ENCODE measurements at regions not wholly inside any gene's neighbourhood (a gene's known extent, or its start where the extent isn't known, plus 50 kb on each side); places are given as distances from the start of the nearest gene placed in this dataset.

- Mint-ChIP-seq H3K4me3 (no peak overlapping the region), H3K27ac (no peak overlapping the region), H3K36me3 (no peaks in the 10 kb centered on the region), H3K4me1 (no peaks in the 10 kb centered on the region), H3K27me3 (ENCODE audit: insufficient read depth, low read depth) (no peaks in the 10 kb centered on the region), H3K9me3 (no peaks in the 10 kb centered on the region)
- no peaks in the 10 kb centered on the region for H3K4me1 ChIP-seq
- H3K4me3 ChIP-seq: no peak overlapping the region
- no peaks in the 10 kb centered on the region for H3K27me3 ChIP-seq
- no peak overlapping the region for H3K4me2 ChIP-seq
- no peaks in the 10 kb centered on the region for H3K9me3 ChIP-seq (ENCODE audit: low read depth)
- TF ChIP-seq EZH2 (IDR thresholded peaks at IDR 0.05) (no peak), CTCF (IDR thresholded peaks at IDR 0.05) (no peak), EZH2phosphoT487 (IDR thresholded peaks at IDR 0.05) (no peak)
- no peak overlapping the region for H3K27ac ChIP-seq
- no peaks in the 10 kb centered on the region for H3F3A ChIP-seq (ENCODE audit: low read depth)
- no peak overlapping the region for H2AFZ ChIP-seq (replicated peaks)
- H3K9ac ChIP-seq: no peak overlapping the region
- no peaks in the 10 kb centered on the region for H4K20me1 ChIP-seq (ENCODE audit: low read depth)
- DNase-seq (ENCODE audit: low spot score): peak; percentile 3
- no peaks in the 10 kb centered on the region for H3K79me2 ChIP-seq (ENCODE audit: low read depth)
- H3K36me3 ChIP-seq: no peaks in the 10 kb centered on the region
These were observed 901.4 kb downstream of the DCDC2C start for GRCh38 chr2:4604767-4605166.

GRCh38 chr2:4618141-4618540, 914.8 kb downstream of the DCDC2C start:
- H3K4me1 ChIP-seq: no peaks in the 10 kb centered on the region
- no peaks in the 10 kb centered on the region for H3K27me3 ChIP-seq
- no peak overlapping the region for H3K4me3 Mint-ChIP-seq
- no peak overlapping the region for H3K27ac Mint-ChIP-seq
- H4K20me1 ChIP-seq (ENCODE audit: low read depth): no peaks in the 10 kb centered on the region
- no peaks in the 10 kb centered on the region for H3K9me3 ChIP-seq (ENCODE audit: low read depth)
- H3K36me3 Mint-ChIP-seq: no peaks in the 10 kb centered on the region
- no peaks in the 10 kb centered on the region for H3K9me3 Mint-ChIP-seq
- peaks cover 6% of the 10 kb centered on the region for H3K27me3 Mint-ChIP-seq (ENCODE audit: insufficient read depth, low read depth)
- no peak overlapping the region for H3K4me3 ChIP-seq
- no peak overlapping the region for H3K4me2 ChIP-seq
- H2AFZ ChIP-seq (replicated peaks): peak overlapping the region; percentile 3
- TF ChIP-seq EZH2phosphoT487 (IDR thresholded peaks at IDR 0.05) (no peak), EZH2 (IDR thresholded peaks at IDR 0.05) (no peak), CTCF (IDR thresholded peaks at IDR 0.05) (no peak)
- no peaks in the 10 kb centered on the region for H3K4me1 Mint-ChIP-seq
- no peak for DNase-seq (ENCODE audit: low spot score)
- no peak overlapping the region for H3K27ac ChIP-seq
- H3K79me2 ChIP-seq (ENCODE audit: low read depth): no peaks in the 10 kb centered on the region
- H3K36me3 ChIP-seq: no peaks in the 10 kb centered on the region
- H3F3A ChIP-seq (ENCODE audit: low read depth): no peaks in the 10 kb centered on the region
- no peak overlapping the region for H3K9ac ChIP-seq

- H3K4me2 ChIP-seq: no peak overlapping the region
- no peaks in the 10 kb centered on the region for H3K36me3 ChIP-seq
- no peak overlapping the region for H3K4me3 ChIP-seq
- DNase-seq (ENCODE audit: low spot score): no peak
- no peaks in the 10 kb centered on the region for H3K9me3 Mint-ChIP-seq
- no peak for TF ChIP-seq EZH2 (IDR thresholded peaks at IDR 0.05)
- TF ChIP-seq CTCF (IDR thresholded peaks at IDR 0.05): no peak
- TF ChIP-seq EZH2phosphoT487 (IDR thresholded peaks at IDR 0.05): no peak
- no peaks in the 10 kb centered on the region for H3K79me2 ChIP-seq (ENCODE audit: low read depth)
- H3K27me3 ChIP-seq: no peaks in the 10 kb centered on the region
- H3K4me1 Mint-ChIP-seq: no peaks in the 10 kb centered on the region
- no peaks in the 10 kb centered on the region for H3K9me3 ChIP-seq (ENCODE audit: low read depth)
- H2AFZ ChIP-seq (replicated peaks): peak overlapping the region; percentile 3
- H3K27ac ChIP-seq: no peak overlapping the region
- H3K9ac ChIP-seq: no peak overlapping the region
- no peaks in the 10 kb centered on the region for H3K4me1 ChIP-seq
- H3F3A ChIP-seq (ENCODE audit: low read depth): no peaks in the 10 kb centered on the region
- no peaks in the 10 kb centered on the region for H4K20me1 ChIP-seq (ENCODE audit: low read depth)
- peaks cover 6% of the 10 kb centered on the region for H3K27me3 Mint-ChIP-seq (ENCODE audit: insufficient read depth, low read depth)
- H3K36me3 Mint-ChIP-seq: no peaks in the 10 kb centered on the region
- H3K4me3 Mint-ChIP-seq: no peak overlapping the region
- no peak overlapping the region for H3K27ac Mint-ChIP-seq
These were observed 915.4 kb downstream of the DCDC2C start for GRCh38 chr2:4618630-4619228.

Data from neural progenitor cell (in vitro differentiated cells).